Myocyte (in vitro differentiated cells): ENCODE measurements at regions not wholly inside any gene's neighbourhood (a gene's known extent, or its start where the extent isn't known, plus 50 kb on each side); places are given as distances from the start of the nearest gene placed in this dataset.

Experiments
- DNase-seq: peaks from one replicate; pipeline ENCODE4 v3.0.0-alpha.2; 2012; ENCODE audit warnings: low read depth

GRCh38 chr2:74063486-74063885 is 78.8 kb downstream of the TET3 start:
- no peak for DNase-seq

GRCh38 chr2:74065456-74065855 is 80.7 kb downstream of the TET3 start:
- no peak for DNase-seq

- DNase-seq, result no peak
Observed at GRCh38 chr2:74066491-74067203, 81.1 kb downstream of the BOLA3 start.

GRCh38 chr2:74067221-74067747 is 80.4 kb downstream of the BOLA3 start:
- no peak for DNase-seq

GRCh38 chr2:74070991-74071390 is 76.7 kb downstream of the BOLA3 start:
- no peak for DNase-seq

- no peak for DNase-seq
Observed at GRCh38 chr2:74071426-74071825, 76.3 kb downstream of the BOLA3 start.

- DNase-seq, result no peak
Observed at GRCh38 chr2:74072565-74072964, 75.1 kb downstream of the BOLA3 start.

GRCh38 chr2:74074487-74074886 is 73.2 kb downstream of the BOLA3 start:
- no peak for DNase-seq

- no peak for DNase-seq
Observed at GRCh38 chr2:74076074-74076470, 71.6 kb downstream of the BOLA3 start.

GRCh38 chr2:74077636-74078035 is 70.1 kb downstream of the BOLA3 start:
- peak; percentile 57 for DNase-seq

- DNase-seq, result no peak
Observed at GRCh38 chr2:74078466-74078865, 69.2 kb downstream of the BOLA3 start.

GRCh38 chr2:74079522-74080341 is 68.0 kb downstream of the BOLA3 start:
- DNase-seq, result peak; percentile 73

GRCh38 chr2:74080346-74080745 is 67.4 kb downstream of the BOLA3 start:
- no peak for DNase-seq

- DNase-seq, result peak; percentile 56
Observed at GRCh38 chr2:74081030-74081762, 66.5 kb downstream of the BOLA3 start.

GRCh38 chr2:74081763-74082110 is 66.0 kb downstream of the BOLA3 start:
- DNase-seq, result no peak

- no peak for DNase-seq
Observed at GRCh38 chr2:74083750-74084149, 64.0 kb downstream of the BOLA3 start.
